GM12878 (cell line): ENCODE measurements at regions not wholly inside any gene's neighbourhood (a gene's known extent, or its start where the extent isn't known, plus 50 kb on each side); places are given as distances from the start of the nearest gene placed in this dataset.
A peak's percentile ranks its signal among the peaks of the same experiment; 100 is the strongest.

Experiments used
- ATAC-seq: fragments of 200-7000 bp; cut with Tn5 transposase; 3 replicates; pipeline ENCODE4 v1.9.1; 2020; ENCODE audit warnings: mild to moderate bottlenecking, moderate library complexity
- BruUV-seq: library from RNA; stranded (reverse); fragments of 400-500 nt; replicated peaks from 2 replicates; lab custom pipeline; 2021; lab: Mats Ljungman, UMichigan
- CTCF ChIA-PET: fragments of 300-600 bp; sonication (Branson Sonifier 250); formaldehyde crosslinking; extraction: SDS; loops from one replicate; lab custom pipeline; 2021; ENCODE audit warnings: inconsistent platforms; lab: Yijun Ruan, JAX
- POLR2A ChIA-PET: fragments of 350-600 bp; formaldehyde crosslinking; extraction: SDS; loops from one replicate; lab custom pipeline; 2021; ENCODE audit warnings: inconsistent platforms; lab: Charles Lee
- RAD21 ChIA-PET: fragments of 300-600 bp; sonication (Branson Sonifier 250); formaldehyde crosslinking; loops from one replicate; lab custom pipeline; 2023; ENCODE audit warnings: antibody characterized with exemption; ENCODE audit not compliant: unreplicated experiment; lab: Charles Lee
- SMC1A ChIA-PET: fragments of 300-600 bp; sonication (Branson Sonifier 250); formaldehyde crosslinking; loops from one replicate; lab custom pipeline; 2023; ENCODE audit not compliant: unreplicated experiment, uncharacterized antibody; lab: Charles Lee
- DNase-seq: peaks from one replicate; pipeline ENCODE4 v3.0.0-alpha.2; 2011; ENCODE audit warnings: low read depth, low spot score
- FAIRE-seq: peaks from 3 replicates; lab custom pipeline; 2011; peaks lifted over from hg19 to GRCh38; lab: Jason Lieb, UNC
- H2AFZ ChIP-seq: 2 replicates; pipeline ENCODE4 v1.6.0; 2011; ENCODE audit warnings: low read depth, low read length, control low read depth; ENCODE audit not compliant: control insufficient read depth
- H3K27ac ChIP-seq: 2 replicates; pipeline ENCODE4 v1.5.1; 2011; ENCODE audit warnings: control low read depth; ENCODE audit not compliant: control insufficient read depth, insufficient read depth
- H3K27me3 ChIP-seq, 2 experiments: replicated peaks in 1 of 2; 2 replicates each; pipeline versions ENCODE4 v1.6.0 to v1.6.1; 2011; ENCODE audit warnings: low read length in 1 of 2; ENCODE audit not compliant: control insufficient read depth in 2 of 2, insufficient read depth in 2 of 2
- H3K36me3 ChIP-seq, 2 experiments: 2 replicates each; pipeline ENCODE4 v1.5.1; 2011; ENCODE audit warnings: low read length in 1 of 2; ENCODE audit not compliant: control insufficient read depth in 2 of 2, insufficient read depth in 2 of 2
- H3K4me1 ChIP-seq: 2 replicates; pipeline ENCODE4 v1.6.1; 2011; ENCODE audit warnings: mild to moderate bottlenecking, low read length, moderate library complexity, mixed read lengths; ENCODE audit not compliant: control insufficient read depth, insufficient read depth
- H3K4me2 ChIP-seq: 2 replicates; pipeline ENCODE4 v1.6.0; 2011; ENCODE audit warnings: control low read depth; ENCODE audit not compliant: control insufficient read depth, insufficient read depth
- H3K4me3 ChIP-seq: fragments of 200-600 bp; sonication (generic); 2 replicates; pipeline ENCODE4 v1.5.1; 2016
- H3K79me2 ChIP-seq: 2 replicates; pipeline ENCODE4 v1.6.0; 2011; ENCODE audit warnings: low read length; ENCODE audit not compliant: control insufficient read depth, insufficient read depth
- H3K9ac ChIP-seq: 2 replicates; pipeline ENCODE4 v1.8.0; 2011; ENCODE audit warnings: low read length, control low read depth, mixed read lengths; ENCODE audit not compliant: control insufficient read depth, insufficient read depth
- H3K9me3 ChIP-seq: replicated peaks from 3 replicates; pipeline ENCODE4 v1.5.1; 2011; ENCODE audit warnings: mild to moderate bottlenecking, low read length; ENCODE audit not compliant: control insufficient read depth, insufficient read depth
- H4K20me1 ChIP-seq: 2 replicates; pipeline ENCODE4 v1.6.0; 2011; ENCODE audit not compliant: control insufficient read depth, insufficient read depth
- CREM ChIP-seq: IDR thresholded peaks from 2 replicates; pipeline ENCODE4 v1.6.1; 2014; ENCODE audit warnings: antibody characterized with exemption, low read depth
- ELK1 ChIP-seq: IDR thresholded peaks from 2 replicates; pipeline ENCODE4 v1.6.1; 2012; ENCODE audit warnings: low read depth, low read length, improper control_type of control experiment
- PAX8 ChIP-seq: fragments of 450-650 bp; IDR thresholded peaks from 2 replicates; pipeline ENCODE4 v1.6.1; 2017; ENCODE audit warnings: mild to moderate bottlenecking, moderate library complexity
- SPI1 ChIP-seq: IDR thresholded peaks from 2 replicates; pipeline ENCODE4 v1.6.1; 2011; ENCODE audit warnings: low read depth, mild to moderate bottlenecking, low read length, moderate library complexity, borderline replicate concordance; ENCODE audit not compliant: insufficient read depth
- TBL1XR1 ChIP-seq: IDR thresholded peaks from 2 replicates; pipeline ENCODE4 v1.6.1; 2012; ENCODE audit warnings: low read depth, low read length, improper control_type of control experiment
- WGBS: methylation state at CpG from one replicate; pipeline ENCODE4 v1.1.6; 2016; ENCODE audit warnings: low lambda C conversion rate; ENCODE audit not compliant: insufficient replicate concordance, insufficient coverage; ENCODE audit errors: missing lambda C conversion rate; 5-methylcytosine and 5-hydroxymethylcytosine counted together
- in situ Hi-C: fragments of 300-500 bp; cut with MboI; formaldehyde crosslinking; loops from 9 replicates; pipeline ENCODE4 v1.14.3; 2018; ENCODE audit warnings: mixed read lengths
- intact Hi-C: fragments of 100-400 bp; cut with micrococcal nuclease; formaldehyde crosslinking; loops from one replicate; pipeline ENCODE4 v1.14.2; 2022; ENCODE audit not compliant: unreplicated experiment
- TF ChIP-seq, protein P1 (sequence below): IDR thresholded peaks from 2 replicates; pipeline ENCODE4 v1.6.1; 2012; ENCODE audit warnings: low read depth, low read length, improper control_type of control experiment
- TF ChIP-seq, protein P2 (sequence below): fragments of 450-650 bp; IDR thresholded peaks from 2 replicates; pipeline ENCODE4 v1.6.1; 2014; ENCODE audit warnings: mild to moderate bottlenecking

- peak overlapping the region; percentile 37 for H2AFZ ChIP-seq
- H3K9ac ChIP-seq: no peak overlapping the region
- ChIA-PET CTCF (interaction anchor here (0.6 to 4.0 kb wide), 7 partner anchors 11 to 236 kb away, joined by 3 to 16 read pairs (median 4); no protein-coding TSS in a partner anchor), POLR2A (no interaction called here), RAD21 (no interaction called here), SMC1A (interaction anchor here (1.5 to 2.1 kb wide), 4 partner anchors 40 to 235 kb away, joined by 3 to 7 read pairs (median 3); no protein-coding TSS in a partner anchor)
- H3K36me3 ChIP-seq: no peaks in the 10 kb centered on the region
- H3K4me3 ChIP-seq: no peak overlapping the region
- H3K4me2 ChIP-seq: no peak overlapping the region
- FAIRE-seq (no peak), DNase-seq (no peak), ATAC-seq (peak; percentile 54)
- H4K20me1 ChIP-seq: no peaks in the 10 kb centered on the region
- H3K79me2 ChIP-seq: no peaks in the 10 kb centered on the region
- WGBS: 24% methylated on average over 9 of the region's 15 CpGs
- TF ChIP-seq TBL1XR1: no peak
- TF ChIP-seq SPI1: peak; percentile 52; the same call in 1 of the 2 replicates
- TF ChIP-seq CREM: no peak
- TF ChIP-seq PAX8: no peak
- TF ChIP-seq, protein P1, sequence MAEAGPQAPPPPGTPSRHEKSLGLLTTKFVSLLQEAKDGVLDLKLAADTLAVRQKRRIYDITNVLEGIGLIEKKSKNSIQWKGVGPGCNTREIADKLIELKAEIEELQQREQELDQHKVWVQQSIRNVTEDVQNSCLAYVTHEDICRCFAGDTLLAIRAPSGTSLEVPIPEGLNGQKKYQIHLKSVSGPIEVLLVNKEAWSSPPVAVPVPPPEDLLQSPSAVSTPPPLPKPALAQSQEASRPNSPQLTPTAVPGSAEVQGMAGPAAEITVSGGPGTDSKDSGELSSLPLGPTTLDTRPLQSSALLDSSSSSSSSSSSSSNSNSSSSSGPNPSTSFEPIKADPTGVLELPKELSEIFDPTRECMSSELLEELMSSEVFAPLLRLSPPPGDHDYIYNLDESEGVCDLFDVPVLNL: no peak
- no peak for TF ChIP-seq ELK1
- TF ChIP-seq, protein P2, sequence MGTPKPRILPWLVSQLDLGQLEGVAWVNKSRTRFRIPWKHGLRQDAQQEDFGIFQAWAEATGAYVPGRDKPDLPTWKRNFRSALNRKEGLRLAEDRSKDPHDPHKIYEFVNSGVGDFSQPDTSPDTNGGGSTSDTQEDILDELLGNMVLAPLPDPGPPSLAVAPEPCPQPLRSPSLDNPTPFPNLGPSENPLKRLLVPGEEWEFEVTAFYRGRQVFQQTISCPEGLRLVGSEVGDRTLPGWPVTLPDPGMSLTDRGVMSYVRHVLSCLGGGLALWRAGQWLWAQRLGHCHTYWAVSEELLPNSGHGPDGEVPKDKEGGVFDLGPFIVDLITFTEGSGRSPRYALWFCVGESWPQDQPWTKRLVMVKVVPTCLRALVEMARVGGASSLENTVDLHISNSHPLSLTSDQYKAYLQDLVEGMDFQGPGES: no peak
- no peaks in the 10 kb centered on the region for H3K9me3 ChIP-seq
- in situ Hi-C loops (loop anchor here (25.0 kb wide), 1 partner anchor 145 kb away; no protein-coding TSS in a partner anchor), intact Hi-C loops (loop anchor here (5.0 to 10.0 kb wide), 2 partner anchors 87 to 235 kb away; partner anchors contain the start of gene SMAD6)
- H3K4me1 ChIP-seq: peaks cover 3% of the 10 kb centered on the region; the same call in 1 of the 2 replicates
- H3K27me3 ChIP-seq: peaks cover 0 to 3% of the 10 kb centered on the region in 2 experiments; a peak in 1 of 4 replicates
- no TSS peak for BruUV-seq
- H3K27ac ChIP-seq: no peak overlapping the region
Observed at GRCh38 chr15:66617137-66618090, 51.6 kb upstream of the LCTL start.
